Astrocyte (in vitro differentiated cells and primary cell): ENCODE measurements at regions not wholly inside any gene's neighbourhood (a gene's known extent, or its start where the extent isn't known, plus 50 kb on each side); places are given as distances from the start of the nearest gene placed in this dataset.

Source experiments
- DNase-seq: peaks from one replicate; pipeline ENCODE4 v3.0.0-alpha.2; 2010; ENCODE audit warnings: low read depth
- FAIRE-seq: peaks from 2 replicates; lab custom pipeline; 2011; peaks lifted over from hg19 to GRCh38; lab: Jason Lieb, UNC
- H2AFZ ChIP-seq: 2 replicates; pipeline ENCODE4 v1.6.0; 2012; ENCODE audit warnings: low read depth, low read length, inconsistent platforms
- H3K27ac ChIP-seq: 2 replicates; pipeline ENCODE4 v1.5.1; 2011; ENCODE audit warnings: low read depth, low read length, inconsistent platforms
- H3K27me3 ChIP-seq: 2 replicates; pipeline ENCODE4 v1.6.0; 2011; ENCODE audit warnings: low read length, inconsistent platforms; ENCODE audit not compliant: insufficient read depth
- H3K36me3 ChIP-seq: 2 replicates; pipeline ENCODE4 v1.5.1; 2011; ENCODE audit warnings: low read length, inconsistent platforms; ENCODE audit not compliant: insufficient read depth
- H3K4me1 ChIP-seq: 2 replicates; pipeline ENCODE4 v1.5.1; 2011; ENCODE audit warnings: low read length, inconsistent platforms; ENCODE audit not compliant: insufficient read depth
- H3K4me2 ChIP-seq: 2 replicates; pipeline ENCODE4 v1.6.0; 2012; ENCODE audit warnings: low read length, inconsistent platforms
- H3K4me3 ChIP-seq: 2 replicates; pipeline ENCODE4 v1.5.1; 2011; ENCODE audit warnings: low read depth, mild to moderate bottlenecking, low read length, inconsistent platforms; ENCODE audit not compliant: insufficient read depth
- H3K79me2 ChIP-seq: 2 replicates; pipeline ENCODE4 v1.6.0; 2012; ENCODE audit warnings: mild to moderate bottlenecking, low read length, inconsistent platforms; ENCODE audit not compliant: insufficient read depth
- H3K9ac ChIP-seq: 2 replicates; pipeline ENCODE4 v1.6.0; 2012; ENCODE audit warnings: mild to moderate bottlenecking, low read length, inconsistent platforms
- H3K9me3 ChIP-seq: 2 replicates; pipeline ENCODE4 v1.5.1; 2012; ENCODE audit warnings: low read depth, mild to moderate bottlenecking, low read length, inconsistent platforms; ENCODE audit not compliant: insufficient read depth
- H4K20me1 ChIP-seq: 2 replicates; pipeline ENCODE4 v1.6.0; 2012; ENCODE audit warnings: low read length, inconsistent platforms; ENCODE audit not compliant: insufficient read depth
- H3K27ac Mint-ChIP-seq: one replicate; pipeline ENCODE4 v1.8.0; 2021; ENCODE audit warnings: mild to moderate bottlenecking, mixed read lengths; ENCODE audit not compliant: unreplicated experiment
- H3K27me3 Mint-ChIP-seq: one replicate; pipeline ENCODE4 v1.8.0; 2021; ENCODE audit warnings: low read depth, mixed read lengths; ENCODE audit not compliant: unreplicated experiment
- H3K36me3 Mint-ChIP-seq: one replicate; pipeline ENCODE4 v1.8.0; 2021; ENCODE audit warnings: low read depth, mixed read lengths; ENCODE audit not compliant: unreplicated experiment
- H3K4me1 Mint-ChIP-seq: one replicate; pipeline ENCODE4 v1.8.0; 2021; ENCODE audit warnings: low read depth, mixed read lengths; ENCODE audit not compliant: unreplicated experiment
- H3K4me3 Mint-ChIP-seq: one replicate; pipeline ENCODE4 v1.8.0; 2021; ENCODE audit warnings: mild to moderate bottlenecking, moderate library complexity, mixed read lengths; ENCODE audit not compliant: unreplicated experiment
- H3K9me3 Mint-ChIP-seq: one replicate; pipeline ENCODE4 v1.8.0; 2021; ENCODE audit warnings: mild to moderate bottlenecking, mixed read lengths; ENCODE audit not compliant: unreplicated experiment
- CTCF ChIP-seq: IDR thresholded peaks from 2 replicates; pipeline ENCODE4 v1.5.1; 2011; ENCODE audit warnings: low read depth, mild to moderate bottlenecking, inconsistent platforms, low read length, moderate library complexity; ENCODE audit not compliant: insufficient read depth
- EZH2 ChIP-seq: IDR thresholded peaks from 2 replicates; pipeline ENCODE4 v1.6.1; 2012; ENCODE audit warnings: mild to moderate bottlenecking, low read length, inconsistent platforms; ENCODE audit not compliant: insufficient read depth

DNA sequence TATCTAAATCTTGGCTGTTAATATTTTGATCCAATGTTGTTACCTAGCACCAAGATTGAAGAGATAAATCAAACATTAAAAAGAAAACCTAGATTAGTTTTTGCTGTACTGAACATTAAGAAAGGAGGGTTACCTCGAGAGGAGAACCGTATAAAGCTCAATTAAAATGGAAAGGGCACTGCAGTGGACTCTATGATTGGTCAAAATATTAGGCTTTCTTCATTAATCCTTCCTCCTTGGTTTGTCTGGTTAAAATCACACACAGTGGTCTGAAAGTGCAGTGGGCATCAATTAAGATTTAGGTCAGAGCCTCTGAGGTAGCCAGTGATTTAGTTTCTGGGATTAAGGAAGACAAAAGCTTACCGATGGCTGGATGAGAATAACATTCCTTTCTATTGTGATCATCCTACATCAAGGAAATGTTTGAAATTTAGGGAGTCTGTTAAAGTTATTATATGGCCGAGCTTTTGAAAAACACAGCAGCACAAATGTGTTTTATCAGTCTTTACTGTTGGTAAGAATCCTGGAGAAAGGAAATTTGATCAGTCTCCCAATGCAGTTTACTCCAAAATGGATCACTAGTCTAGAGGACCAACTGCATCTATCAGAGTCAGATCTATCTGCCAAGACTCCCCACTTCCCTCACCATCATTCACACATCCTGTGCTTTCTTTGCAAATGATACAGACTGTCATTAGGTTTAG is 134.6 kb upstream of the NEDD9 start:
- Mint-ChIP-seq H3K27ac (peak overlapping the region; percentile 38), H3K9me3 (peaks cover 5% of the 10 kb centered on the region), H3K27me3 (no peaks in the 10 kb centered on the region), H3K36me3 (no peaks in the 10 kb centered on the region), H3K4me1 (peaks cover 40% of the 10 kb centered on the region), H3K4me3 (no peak overlapping the region)
- peak overlapping the region; percentile 53 for H3K4me2 ChIP-seq
- H3K27me3 ChIP-seq: no peaks in the 10 kb centered on the region
- FAIRE-seq (peak; percentile 86), DNase-seq (peak; percentile 61)
- H3K4me1 ChIP-seq: peaks cover 22% of the 10 kb centered on the region
- no peaks in the 10 kb centered on the region for H3K79me2 ChIP-seq
- TF ChIP-seq CTCF (no peak), EZH2 (no peak)
- H3K27ac ChIP-seq: peak overlapping the region; percentile 77
- no peaks in the 10 kb centered on the region for H3K36me3 ChIP-seq
- H4K20me1 ChIP-seq: no peaks in the 10 kb centered on the region
- no peak overlapping the region for H3K4me3 ChIP-seq
- H3K9me3 ChIP-seq: no peaks in the 10 kb centered on the region
- H3K9ac ChIP-seq: peak overlapping the region; percentile 66
- H2AFZ ChIP-seq: peak overlapping the region; percentile 35

DNA sequence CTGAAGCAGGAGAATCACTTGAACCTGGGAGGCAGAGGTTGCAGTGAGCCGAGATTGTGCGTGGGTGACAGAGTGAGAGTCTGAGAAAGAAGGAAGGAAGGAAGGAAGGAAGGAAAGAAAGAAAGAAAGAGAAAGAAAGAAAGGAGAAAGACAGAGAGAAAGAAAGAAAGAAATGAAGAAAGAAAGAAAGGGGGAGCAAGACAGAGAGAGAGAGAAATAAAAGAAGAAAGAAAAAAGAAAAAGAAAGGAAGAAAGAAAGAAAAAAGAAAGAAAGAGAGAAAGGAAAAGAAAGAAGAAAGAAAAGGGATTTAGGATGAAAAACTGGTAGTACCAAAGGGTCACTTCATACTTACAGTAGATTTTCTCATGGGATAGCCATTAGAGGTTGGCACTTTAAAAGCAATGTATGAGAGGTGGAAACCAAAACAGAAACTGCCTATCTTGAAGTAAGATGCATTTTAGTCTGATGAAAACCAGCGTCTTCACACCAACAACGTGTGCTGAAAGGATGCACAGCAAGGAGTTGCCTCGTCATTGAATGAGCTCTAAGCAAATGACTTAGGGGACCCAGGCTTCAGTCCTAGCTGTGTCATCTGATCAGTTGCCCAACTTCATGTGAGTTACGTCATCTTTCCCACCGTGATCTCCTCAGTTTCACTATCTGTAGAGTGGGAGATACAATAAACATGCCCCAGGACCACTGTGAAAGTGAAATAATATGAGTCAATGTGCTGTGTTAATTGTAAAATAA is 133.9 kb upstream of the NEDD9 start:
- Histone ChIP-seq H3K27ac (peak overlapping the region; percentile 77), H3K9me3 (no peaks in the 10 kb centered on the region), H3K4me1 (peaks cover 22% of the 10 kb centered on the region), H3K4me2 (no peak overlapping the region), H3K27me3 (no peaks in the 10 kb centered on the region), H3K4me3 (no peak overlapping the region), H3K9ac (no peak overlapping the region), H3K36me3 (no peaks in the 10 kb centered on the region), H2AFZ (no peak overlapping the region), H4K20me1 (no peaks in the 10 kb centered on the region), H3K79me2 (no peaks in the 10 kb centered on the region)
- no peaks in the 10 kb centered on the region for H3K27me3 Mint-ChIP-seq
- H3K9me3 Mint-ChIP-seq: peaks cover 4% of the 10 kb centered on the region
- H3K4me3 Mint-ChIP-seq: no peak overlapping the region
- H3K27ac Mint-ChIP-seq: peak overlapping the region; percentile 67
- no peaks in the 10 kb centered on the region for H3K36me3 Mint-ChIP-seq
- H3K4me1 Mint-ChIP-seq: peaks cover 40% of the 10 kb centered on the region
- DNase-seq (no peak), FAIRE-seq (no peak)
- TF ChIP-seq CTCF (no peak), EZH2 (no peak)
